ENCODE measurements at regions not wholly inside any gene's neighbourhood (a gene's known extent, or its start where the extent isn't known, plus 50 kb on each side); places are given as distances from the start of the nearest gene placed in this dataset.

DNA sequence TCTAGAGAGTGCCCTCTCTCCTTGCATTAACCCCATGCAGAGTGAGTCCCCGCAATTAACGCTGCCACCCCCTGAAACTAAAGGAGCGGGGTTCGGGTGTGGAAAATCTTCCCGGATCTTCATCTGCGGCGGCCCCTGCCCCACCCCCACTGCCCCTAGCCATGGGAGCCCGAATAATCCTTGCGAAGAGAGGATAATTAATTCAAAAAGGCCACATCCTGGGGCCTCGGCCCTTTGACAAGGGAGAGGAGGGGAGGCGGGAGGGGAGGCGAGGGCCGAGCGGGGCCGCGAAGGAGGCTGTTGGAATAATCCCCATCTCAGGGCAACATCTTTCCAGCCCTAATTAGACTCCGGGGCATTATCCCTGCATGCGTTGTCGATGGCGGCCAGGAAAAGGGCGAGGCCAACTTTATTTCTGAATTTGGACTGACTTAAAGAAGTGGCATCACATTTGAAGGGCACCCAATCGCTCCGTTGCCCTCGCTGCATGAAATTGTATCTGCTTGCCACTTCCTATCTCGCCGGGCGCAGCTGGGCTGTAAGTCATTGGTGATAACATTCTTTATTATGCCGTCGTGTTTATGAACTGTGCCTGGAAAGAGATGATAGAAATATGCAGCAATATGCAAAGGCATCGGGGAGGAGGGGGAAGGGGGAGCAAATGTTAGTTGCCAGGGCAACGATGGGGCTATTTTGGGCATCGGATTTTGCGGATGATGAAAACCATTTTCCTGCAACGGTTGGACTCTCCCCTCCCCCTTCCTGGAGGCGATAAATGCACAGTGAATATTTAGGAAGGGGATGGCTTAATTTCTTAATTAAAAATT lies 387.1 kb upstream of the TNRC6C start:
- DNase-seq (ENCODE audit: low read depth, low spot score) = no peak

DNA sequence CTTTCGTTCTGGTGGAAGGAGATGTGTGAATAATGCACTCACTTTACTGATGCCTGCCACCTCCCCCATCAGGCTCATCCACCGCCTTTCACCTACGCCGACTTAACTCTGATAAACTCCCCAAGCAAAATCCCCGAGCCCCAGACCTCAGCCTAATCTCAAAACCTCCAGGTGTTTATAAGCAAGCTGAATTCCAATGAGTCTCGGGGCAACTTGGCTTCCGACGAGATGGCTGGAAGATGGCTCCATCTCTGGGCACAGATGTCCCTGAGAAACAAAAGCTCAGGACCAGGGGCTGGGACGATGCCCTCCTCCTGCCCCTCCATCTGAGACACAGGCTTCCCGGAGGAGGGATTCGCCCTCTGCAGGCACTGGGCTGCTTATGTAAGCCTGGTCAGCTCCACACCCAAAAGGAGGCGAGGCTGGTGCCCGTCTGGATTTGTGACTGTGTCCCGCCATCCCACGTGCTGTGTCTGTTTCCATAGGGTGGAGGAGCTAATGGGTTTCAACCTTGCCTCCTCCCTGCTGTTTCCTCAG lies 386.4 kb upstream of the TNRC6C start:
- DNase-seq (ENCODE audit: low read depth, low spot score) = no peak

DNA sequence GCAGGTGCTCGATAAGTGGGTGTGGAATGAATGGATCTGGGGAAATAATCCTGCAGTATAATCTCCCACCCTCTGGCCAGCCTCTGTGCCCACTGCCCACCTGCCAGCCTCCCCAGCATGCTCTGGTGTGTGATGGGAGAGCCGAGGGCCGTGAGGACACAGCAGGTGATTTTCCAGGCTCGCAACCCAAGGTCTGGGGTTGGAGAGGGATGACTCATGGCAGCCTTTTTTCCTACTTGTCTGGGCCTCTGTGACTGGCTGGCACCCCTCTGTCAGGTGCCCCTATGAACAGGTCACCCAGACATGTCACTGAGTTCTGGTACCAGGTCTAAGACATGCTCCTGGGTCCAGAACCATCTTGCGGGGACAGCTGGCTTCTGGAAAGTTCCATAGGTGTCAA lies 385.7 kb upstream of the TNRC6C start:
- DNase-seq (ENCODE audit: low read depth, low spot score) = no peak

DNA sequence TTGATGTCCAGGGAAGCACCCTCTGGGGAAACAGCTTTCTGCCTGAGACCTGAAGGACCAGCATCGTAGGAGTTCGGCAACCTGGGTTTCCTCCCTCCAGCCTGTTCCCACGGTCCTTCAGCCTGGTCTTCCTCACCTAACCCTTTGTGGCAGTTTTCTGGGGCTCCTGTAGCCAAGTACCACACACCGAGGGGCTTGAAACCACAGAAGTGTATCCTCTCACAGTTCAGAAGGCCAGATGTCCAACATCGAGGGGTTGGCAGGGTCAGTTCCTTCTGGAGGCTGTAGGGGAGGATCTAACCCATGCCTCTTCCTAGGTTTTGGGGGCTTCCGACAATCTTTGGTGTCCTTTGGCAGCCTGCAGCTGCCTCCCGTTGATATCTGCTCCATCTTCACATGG lies 381.0 kb upstream of the TNRC6C start:
- DNase-seq (ENCODE audit: low read depth, low spot score) = no peak

DNA sequence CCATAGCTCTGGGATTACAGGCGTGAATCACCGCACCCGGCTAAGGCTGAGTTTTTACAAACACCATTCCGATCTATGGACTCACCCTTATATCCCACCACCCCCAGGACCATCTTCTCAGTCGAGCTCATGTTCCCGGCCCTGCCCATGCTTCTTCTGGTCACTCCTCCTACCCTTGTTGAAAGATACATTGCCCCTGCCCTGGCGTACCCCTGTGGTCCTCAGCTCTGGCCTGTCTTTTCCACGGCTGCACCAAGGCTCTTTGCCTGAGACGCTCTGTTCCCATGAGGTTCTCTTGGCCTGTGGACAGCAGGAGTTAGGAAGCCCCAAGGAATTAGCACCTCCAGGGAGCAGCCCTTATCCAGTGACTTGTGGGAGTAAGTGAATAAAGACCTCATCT lies 379.4 kb upstream of the TNRC6C start:
- no peak for DNase-seq (ENCODE audit: low read depth, low spot score)

DNA sequence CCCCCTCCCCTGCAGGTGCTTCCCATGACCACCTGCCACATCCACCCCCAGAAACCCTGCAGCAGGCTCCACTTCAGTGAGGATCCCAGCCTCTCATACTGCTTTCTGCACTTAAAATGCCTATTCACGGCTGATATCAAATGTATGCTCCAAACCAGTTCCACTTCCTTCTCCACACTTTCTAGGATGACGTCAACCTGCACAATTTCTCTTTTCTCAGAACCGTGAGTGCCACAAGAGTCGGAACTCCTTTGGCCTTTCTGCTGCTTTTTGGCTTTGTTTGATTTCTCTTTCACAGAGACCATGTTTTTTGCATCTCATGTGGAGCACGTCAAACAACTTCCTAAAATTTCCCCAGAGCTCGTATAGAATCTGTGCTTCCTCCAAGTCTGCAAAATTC lies 378.8 kb upstream of the TNRC6C start:
- DNase-seq (ENCODE audit: low read depth, low spot score) = no peak

DNA sequence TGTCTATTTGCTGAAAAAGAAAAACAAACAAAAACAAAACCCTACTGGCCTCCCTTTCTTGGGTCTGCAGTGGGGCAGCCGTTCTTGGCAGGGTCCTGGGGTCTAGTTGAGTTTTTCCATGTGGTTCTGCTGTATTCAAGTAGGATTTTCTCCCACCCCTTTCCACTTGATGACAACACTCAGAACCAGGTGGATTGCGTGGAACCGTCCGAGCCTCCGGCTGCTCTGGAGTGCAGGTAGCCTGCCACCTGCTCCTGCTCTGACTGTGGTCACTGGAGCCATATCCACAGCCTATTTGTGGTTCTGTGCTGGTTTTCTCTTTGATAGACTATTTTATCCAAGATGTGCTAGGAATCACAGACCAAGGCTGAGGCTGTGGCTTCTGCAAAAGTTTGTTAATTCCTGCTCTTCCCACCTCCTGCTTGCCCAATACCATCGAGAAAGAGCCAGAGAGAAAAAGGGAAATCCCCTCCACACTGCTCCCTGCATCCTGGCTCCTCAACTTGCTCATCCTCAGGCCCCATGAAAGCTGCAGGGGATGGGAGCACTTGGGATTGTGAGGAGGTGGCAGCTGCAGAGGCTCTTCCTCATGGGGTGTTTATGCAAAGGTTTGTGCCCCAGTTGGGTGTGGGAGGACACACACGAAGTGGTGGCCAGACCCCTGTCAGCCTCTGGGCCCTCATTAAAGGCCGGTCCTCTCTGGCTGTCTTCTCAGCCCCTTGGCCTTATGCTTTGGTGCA lies 377.8 kb upstream of the TNRC6C start:
- DNase-seq (ENCODE audit: low read depth, low spot score) = no peak

DNA sequence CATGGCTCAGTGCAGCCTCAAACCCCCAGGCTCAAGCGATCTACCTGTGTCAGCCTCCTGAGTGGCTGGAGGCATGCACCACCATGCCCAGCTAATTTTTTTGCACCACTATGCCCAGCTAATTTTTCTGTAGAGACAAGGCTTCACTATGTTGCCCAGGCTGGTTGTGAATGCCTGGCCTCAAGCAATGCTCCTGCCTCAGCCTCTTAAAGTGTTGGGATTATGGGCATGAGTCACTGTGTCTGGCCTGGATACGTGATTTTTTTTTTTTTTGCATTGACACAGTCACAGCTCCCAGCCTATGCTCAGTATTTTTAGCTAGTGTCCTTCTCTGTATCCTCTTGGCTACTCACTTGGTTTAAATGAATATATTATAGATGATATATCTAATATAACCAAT lies 377.0 kb upstream of the TNRC6C start:
- no peak for DNase-seq (ENCODE audit: low read depth, low spot score)

DNA sequence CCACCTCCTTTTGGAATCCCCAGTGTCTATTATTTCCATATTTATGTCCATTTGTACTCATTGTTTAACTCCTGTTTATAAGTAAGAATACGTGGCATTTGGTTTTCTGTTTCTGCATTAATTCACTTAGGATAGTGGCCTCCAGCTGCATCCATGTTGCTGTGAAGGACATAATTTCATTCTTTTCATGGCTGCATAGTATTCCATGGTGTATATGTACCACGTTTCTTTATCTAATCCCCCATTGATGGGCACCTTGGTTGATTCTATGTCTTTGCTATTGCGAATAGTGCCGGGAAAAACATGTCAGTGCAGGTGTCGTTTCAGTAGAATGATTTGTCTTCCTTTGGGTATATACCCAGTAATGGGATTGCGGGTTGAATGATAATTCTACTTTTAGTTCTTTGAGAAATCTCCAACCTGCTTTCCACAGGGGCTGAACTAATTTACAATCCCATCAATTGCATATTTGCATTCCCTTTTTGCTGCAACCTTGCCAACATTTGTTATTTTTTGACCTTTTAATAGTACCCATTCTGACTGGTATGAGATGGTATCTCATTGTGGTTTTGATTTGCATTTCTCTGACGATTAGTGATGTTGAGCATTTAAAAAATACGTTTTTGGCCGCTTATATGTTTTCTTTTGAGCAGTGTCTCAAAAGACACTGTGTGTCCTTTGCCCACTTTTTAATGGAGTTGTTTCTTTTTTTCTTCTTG lies 373.2 kb upstream of the TNRC6C start:
- no peak for DNase-seq (ENCODE audit: low read depth, low spot score)

DNA sequence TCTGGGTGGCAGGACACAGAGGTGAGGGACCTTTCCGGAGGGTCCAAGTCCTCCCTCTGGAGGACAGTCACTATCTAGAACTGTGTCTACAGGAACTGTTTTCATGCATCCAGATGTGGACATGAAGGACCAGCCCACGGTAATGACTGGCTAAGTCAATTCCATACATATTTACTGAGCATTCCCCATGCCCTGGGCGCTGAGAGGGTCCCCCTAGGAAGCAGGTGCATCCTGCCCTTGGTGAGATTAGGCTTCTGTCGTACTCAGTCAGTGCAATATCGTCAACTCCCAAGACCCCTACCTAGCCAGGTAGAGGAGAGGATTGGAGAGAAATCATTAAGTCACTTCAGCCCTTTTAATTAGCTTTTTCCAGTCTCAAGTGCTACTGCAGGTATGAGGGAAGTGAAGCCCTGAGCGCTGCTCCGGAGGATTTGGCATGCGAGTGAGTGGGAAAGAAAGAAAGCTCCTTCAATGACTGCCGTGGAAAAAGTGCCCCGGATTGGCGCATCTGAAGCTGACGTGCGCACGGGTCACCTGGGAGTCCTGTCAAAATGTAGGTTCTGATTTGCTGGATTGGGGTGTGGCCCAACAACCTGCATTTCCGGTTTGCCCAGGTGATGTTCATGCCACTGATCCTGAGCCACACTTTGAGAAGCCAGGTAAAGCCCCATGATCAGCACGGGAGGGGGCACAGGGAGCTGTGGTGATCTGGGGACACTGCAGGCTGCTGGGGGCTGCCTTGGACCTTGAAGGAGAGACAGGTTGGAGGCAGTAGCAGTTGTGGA lies 367.4 kb upstream of the TNRC6C start:
- no peak for DNase-seq (ENCODE audit: low read depth, low spot score)

DNA sequence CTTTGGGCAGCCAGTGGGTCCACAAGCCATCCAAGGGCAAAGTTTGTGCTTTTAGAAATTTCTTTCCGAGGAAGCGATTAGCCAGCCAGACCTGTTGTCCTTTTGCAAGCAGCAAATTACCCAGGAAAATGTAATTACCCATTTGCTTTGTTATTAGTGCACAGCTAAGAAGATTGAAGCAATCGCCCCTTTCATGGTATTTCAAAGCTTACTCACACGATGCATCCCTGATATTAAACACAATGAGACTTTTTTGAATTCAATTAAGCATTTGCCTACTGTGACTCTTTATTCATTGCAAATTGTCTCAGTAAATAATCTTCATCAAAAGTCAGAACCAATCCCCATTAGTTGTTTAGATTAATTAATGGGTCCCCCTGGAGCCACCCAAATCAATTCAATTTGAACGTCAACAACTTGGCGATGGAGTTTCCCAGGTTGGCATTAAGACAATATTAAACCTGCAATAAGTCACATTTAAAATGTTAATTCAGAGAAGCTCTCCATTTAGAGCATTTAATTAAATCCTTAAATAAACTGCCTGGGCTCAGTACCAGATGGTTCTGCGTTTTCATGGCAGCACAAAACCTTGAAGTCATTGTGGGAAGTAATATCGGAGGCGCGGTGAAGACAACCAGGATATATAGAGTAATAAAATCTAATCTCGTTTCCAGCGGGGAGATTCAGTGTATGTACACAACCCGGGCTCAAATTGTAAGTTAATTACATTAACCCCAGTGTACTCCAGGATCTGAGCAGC lies 366.2 kb upstream of the TNRC6C start:
- DNase-seq (ENCODE audit: low read depth, low spot score) = no peak

DNA sequence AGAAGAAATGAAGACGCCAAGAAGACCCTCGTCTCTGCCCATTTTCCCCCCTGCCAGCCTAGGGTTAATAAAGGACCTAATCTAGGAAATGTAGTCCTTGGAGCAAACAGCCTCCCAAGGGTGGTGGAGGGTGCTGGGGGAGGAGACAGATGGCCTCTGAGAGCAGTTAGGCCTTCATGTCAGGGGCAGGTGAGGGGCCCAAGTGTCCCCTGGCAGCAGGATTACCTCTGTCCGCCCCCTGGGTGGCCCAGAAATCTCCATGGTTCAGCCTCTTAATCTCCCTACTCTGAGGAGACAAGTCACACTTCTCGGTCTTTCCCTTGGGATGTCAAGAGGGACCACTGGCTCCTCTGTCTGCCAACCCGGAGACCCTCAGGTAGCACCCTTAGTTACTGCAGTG lies 365.4 kb upstream of the TNRC6C start:
- no peak for DNase-seq (ENCODE audit: low read depth, low spot score)

DNA sequence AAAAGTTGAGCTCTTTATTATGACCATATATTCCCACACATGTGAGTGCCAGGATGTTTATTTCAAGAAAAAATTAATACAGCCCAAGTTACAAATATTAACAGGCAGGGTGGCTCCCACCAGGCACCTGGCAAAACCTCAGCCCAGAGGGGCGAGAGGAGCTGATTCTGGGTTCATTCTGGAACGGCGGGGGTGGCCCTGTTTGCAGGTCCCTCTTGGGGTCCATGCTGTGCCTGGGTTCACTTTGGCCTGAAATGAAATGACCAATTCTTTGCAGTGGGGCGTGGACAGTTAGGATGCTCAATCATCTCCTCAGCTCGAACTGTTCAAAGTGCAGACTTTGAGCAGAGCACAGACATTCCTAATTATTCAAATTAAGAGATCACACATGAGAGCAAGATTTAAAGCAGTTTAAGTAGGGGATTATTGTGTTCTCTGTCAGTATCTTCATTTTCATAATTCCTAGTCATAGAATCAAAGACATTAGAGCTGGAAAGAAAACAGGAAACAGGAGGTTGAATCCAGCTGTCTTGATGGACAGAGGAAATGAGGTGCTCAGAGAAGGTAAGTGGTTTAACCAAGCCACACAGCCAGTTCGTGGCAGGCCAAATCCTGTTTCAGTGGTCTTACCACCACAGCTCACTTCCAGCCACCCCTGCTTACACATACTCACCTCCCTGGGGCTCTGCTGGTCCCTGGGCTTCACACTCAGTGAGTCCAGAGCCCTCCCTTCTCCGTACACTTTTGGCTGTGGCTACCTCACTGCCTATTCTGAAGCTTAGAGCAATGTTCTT lies 363.9 kb upstream of the TNRC6C start:
- no peak for DNase-seq (ENCODE audit: low read depth, low spot score)

DNA sequence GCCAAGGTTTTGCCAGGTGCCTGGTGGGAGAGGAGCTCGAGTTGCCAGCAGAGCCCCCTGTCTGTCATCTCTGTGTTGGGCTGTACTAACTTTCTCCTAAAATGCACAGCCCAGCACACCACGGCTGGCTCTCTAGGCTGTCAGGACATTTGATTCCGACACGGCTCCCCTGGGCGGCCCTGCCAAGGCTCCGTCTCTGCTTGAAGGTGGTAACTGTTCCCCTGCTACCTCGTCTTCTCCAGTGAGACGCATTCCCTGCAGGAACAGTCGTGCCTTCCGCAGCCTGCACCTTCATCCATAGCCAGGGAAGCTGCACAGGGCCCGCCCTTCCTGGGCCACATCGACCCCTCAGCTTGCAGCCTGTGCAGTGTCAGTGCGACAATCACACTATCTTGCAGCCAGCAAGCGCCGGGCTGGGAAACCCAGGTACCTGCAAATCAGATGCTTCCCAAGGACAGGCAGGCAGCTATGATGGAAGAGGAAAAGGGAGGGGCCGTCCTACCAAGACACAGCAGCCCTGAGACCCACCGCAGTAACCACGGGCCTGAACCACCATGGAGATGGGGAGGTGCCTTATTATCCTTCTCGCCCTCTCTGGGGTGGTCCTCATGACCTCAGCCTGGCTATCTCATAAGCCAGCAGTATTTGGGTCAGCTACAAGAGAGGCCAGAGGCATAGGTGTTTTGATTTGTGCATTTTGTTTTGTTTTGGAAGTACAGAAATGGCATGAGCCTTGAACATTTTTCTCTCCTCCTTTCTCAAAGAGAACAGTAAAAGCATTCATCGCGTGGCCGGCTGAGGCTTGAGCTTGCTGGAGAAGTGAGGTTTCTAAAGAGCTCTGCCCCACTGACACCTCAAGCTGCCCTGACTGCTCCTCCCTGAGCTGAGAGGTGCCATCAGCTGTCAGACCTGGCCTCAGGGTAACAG lies 361.7 kb upstream of the TNRC6C start:
- DNase-seq (ENCODE audit: low read depth, low spot score) = no peak

DNA sequence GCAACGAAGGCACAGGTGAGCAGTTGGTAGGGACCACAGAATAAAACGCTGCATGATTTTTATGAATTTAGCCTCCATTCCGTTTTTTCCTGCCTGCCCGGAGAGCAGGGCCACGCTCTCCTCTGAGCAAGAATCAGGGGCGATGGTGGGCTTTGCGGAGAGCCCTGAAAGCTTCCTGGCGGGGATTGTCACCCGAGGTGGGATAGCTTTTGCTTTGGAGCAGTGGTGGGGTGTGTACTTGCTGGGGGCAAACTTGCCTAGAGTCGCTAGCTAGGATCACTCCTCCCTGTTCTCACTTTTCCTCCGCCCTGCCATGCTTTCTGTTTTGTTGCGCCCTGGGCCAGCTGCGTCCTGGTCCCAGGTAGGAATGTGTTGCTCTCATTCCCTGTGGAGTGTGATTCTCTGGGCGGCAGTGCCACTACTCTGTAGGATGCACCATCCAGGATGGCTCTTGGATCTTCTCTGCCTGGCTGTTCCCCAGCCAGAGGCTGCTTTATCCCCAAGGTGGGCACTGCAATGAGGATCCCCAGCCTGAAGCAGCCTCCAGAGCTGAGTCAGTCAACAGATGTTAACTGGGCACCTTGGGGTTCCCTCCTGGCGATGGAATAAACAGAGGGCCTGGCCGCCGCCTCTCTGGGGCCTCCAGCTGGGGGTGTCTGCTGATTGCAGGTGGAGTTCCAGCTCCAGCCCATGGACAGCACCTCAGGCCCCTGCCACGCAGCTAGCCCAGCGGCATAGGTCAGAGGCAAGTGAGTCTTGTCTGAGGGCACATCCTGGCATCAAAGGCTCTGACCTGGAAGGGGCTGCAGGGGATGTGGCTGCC lies 360.9 kb upstream of the TNRC6C start:
- no peak for DNase-seq (ENCODE audit: low read depth, low spot score)

DNA sequence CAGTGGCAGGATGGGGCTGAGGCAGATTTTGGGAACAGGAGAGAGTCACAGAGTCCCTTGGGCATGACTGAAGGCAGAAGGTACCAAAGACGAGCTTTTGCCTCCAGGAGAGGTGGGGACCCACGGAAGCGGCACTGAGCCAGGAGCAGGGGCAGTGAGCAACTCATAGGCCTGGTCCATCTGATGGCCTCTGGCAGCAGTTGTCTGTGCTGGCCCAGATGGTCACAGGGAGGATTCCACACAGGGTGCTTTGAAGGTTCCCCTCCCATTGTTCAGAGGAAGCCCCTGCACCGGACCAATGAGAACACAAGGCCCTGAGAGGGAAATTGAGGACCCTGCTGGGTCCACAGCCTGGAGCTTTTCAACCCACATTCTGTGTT lies 360.3 kb upstream of the TNRC6C start:
- no peak for DNase-seq (ENCODE audit: low read depth, low spot score)

DNA sequence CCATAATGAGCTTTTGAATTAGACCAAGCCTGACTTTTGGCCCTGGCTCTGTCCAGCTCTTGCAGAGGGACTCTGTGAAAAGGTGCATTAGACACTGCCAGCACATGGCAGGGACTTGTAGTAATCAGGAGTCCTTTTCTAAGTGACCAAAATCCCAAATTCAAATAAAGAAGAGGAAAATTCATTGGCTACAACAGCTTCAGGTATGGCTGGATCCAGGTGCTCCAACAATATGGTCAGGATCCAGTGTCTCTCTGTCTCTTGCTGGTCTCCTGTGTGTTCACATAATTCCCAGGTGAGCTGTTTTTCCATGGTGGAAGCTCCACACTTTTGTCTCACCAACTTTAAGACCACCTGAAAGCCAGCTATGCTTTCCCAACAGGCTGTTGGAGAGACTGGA lies 358.8 kb upstream of the TNRC6C start:
- DNase-seq (ENCODE audit: low read depth, low spot score) = no peak

DNA sequence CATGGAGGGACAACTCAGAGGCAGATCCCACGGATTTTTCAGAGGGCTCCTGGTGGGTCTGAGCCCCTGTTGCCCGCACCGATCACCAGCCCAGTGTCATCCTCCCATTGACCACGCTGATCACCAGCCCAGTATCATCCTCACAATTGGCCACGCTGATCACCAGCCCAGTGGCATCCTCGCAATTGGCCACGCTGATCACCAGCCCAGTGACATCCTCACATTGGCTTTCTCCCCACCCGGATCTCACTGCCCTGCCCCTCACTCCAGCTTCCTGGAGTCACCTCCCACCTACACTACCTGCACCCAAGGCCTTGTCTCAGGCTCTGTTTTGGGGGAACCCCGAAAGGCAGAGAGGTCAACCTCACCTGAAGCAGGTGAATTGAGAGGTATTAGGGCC lies 358.2 kb upstream of the TNRC6C start:
- no peak for DNase-seq (ENCODE audit: low read depth, low spot score)
